OCI-LY1 (cell line): ENCODE measurements at regions not wholly inside any gene's neighbourhood (a gene's known extent, or its start where the extent isn't known, plus 50 kb on each side); places are given as distances from the start of the nearest gene placed in this dataset.

Experiments
- H2AFZ ChIP-seq: fragments of 200-600 bp; sonication (generic), shearing (Covaris generic); 2 replicates; pipeline ENCODE4 v1.6.0; 2014; ENCODE audit warnings: antibody characterized with exemption, mild to moderate bottlenecking, low read length
- H3F3A ChIP-seq: fragments of 200-600 bp; sonication (generic), shearing (Covaris generic); 2 replicates; pipeline ENCODE4 v1.6.0; 2014; ENCODE audit warnings: mild to moderate bottlenecking, antibody characterized with exemption, low read length, moderate library complexity; ENCODE audit not compliant: insufficient read depth
- H3K27ac ChIP-seq: fragments of 200-600 bp; sonication (generic); 2 replicates; pipeline ENCODE4 v1.5.1; 2014; ENCODE audit warnings: low read length, mixed run types, mild to moderate bottlenecking, low read depth; ENCODE audit not compliant: poor library complexity, severe bottlenecking
- H3K27me3 ChIP-seq: fragments of 200-600 bp; sonication (generic); 2 replicates; pipeline ENCODE4 v1.6.0; 2014; ENCODE audit warnings: antibody characterized with exemption, mild to moderate bottlenecking, low read length, moderate library complexity; ENCODE audit not compliant: insufficient read depth
- H3K36me3 ChIP-seq: fragments of 200-600 bp; sonication (generic); 2 replicates; pipeline ENCODE4 v1.6.1; 2014; ENCODE audit warnings: mild to moderate bottlenecking, antibody characterized with exemption, low read length, moderate library complexity, mixed read lengths; ENCODE audit not compliant: insufficient read depth
- H3K4me1 ChIP-seq: fragments of 200-600 bp; sonication (generic); 2 replicates; pipeline ENCODE4 v1.5.1; 2014; ENCODE audit warnings: mild to moderate bottlenecking, low read length, moderate library complexity; ENCODE audit not compliant: insufficient read depth, severe bottlenecking
- H3K4me2 ChIP-seq: fragments of 200-600 bp; sonication (generic), shearing (Covaris generic); 2 replicates; pipeline ENCODE4 v1.6.1; 2014; ENCODE audit warnings: low read length
- H3K4me3 ChIP-seq: fragments of 200-600 bp; sonication (generic); 2 replicates; pipeline ENCODE4 v1.5.1; 2014; ENCODE audit warnings: low read length, low read depth, mild to moderate bottlenecking, mixed read lengths; ENCODE audit not compliant: poor library complexity, severe bottlenecking
- H3K79me2 ChIP-seq: fragments of 200-600 bp; shearing (Covaris generic); 2 replicates; pipeline ENCODE4 v1.6.1; 2016; ENCODE audit warnings: mixed run types, low read length, mixed read lengths; ENCODE audit not compliant: insufficient read depth
- H3K9ac ChIP-seq: fragments of 200-600 bp; sonication (generic), shearing (Covaris generic); 2 replicates; pipeline ENCODE4 v1.6.1; 2014; ENCODE audit warnings: mild to moderate bottlenecking, low read length, mixed read lengths
- H3K9me2 ChIP-seq: fragments of 200-600 bp; sonication (generic), shearing (Covaris generic); 2 replicates; pipeline ENCODE4 v1.6.1; 2014; ENCODE audit warnings: low read depth, mild to moderate bottlenecking, low read length, mixed read lengths
- H3K9me3 ChIP-seq: fragments of 200-600 bp; shearing (Covaris generic); 2 replicates; pipeline ENCODE4 v1.6.1; 2014; ENCODE audit warnings: low read length, mixed read lengths
- H4K20me1 ChIP-seq: fragments of 200-600 bp; sonication (generic), shearing (Covaris generic); 2 replicates; pipeline ENCODE4 v1.6.0; 2016; ENCODE audit warnings: mild to moderate bottlenecking, low read length; ENCODE audit not compliant: insufficient read depth
- EZH2 ChIP-seq: fragments of 200-600 bp; sonication (generic), shearing (Covaris generic); IDR thresholded peaks from 2 replicates; pipeline ENCODE4 v1.8.0; 2017; ENCODE audit warnings: borderline replicate concordance, mixed run types, mild to moderate bottlenecking, antibody characterized with exemption, low read length, moderate library complexity, mixed read lengths
- TF ChIP-seq, protein P1 (sequence below): fragments of 200-600 bp; sonication (generic), shearing (Covaris generic); IDR thresholded peaks from 2 replicates; pipeline ENCODE4 v1.5.1; 2017; ENCODE audit warnings: mild to moderate bottlenecking, antibody characterized with exemption, low read length, moderate library complexity, mixed read lengths

DNA sequence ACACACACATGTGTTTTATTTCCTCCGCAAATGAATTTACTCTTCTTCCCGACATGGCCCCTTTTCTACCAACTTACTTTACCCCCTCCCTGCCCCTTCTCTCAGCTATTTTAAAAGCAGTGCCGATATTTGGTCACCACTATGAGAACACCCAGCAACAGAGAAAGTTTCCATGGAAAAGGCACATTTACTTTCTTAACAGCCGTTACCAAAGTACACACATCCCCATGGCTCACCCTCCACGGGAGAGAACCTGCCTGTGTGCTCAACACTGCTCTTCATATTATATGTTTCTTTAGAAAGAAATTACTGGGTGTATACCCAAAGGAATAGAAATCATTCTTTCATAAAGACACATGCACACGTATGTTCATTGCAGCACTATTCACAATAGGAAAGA lies 714.4 kb downstream of the DCDC2C start:
- no peak overlapping the region for H3K9ac ChIP-seq
- H2AFZ ChIP-seq = no peak overlapping the region
- no peaks in the 10 kb centered on the region for H3K4me1 ChIP-seq
- H3K27me3 ChIP-seq = no peaks in the 10 kb centered on the region
- H3K79me2 ChIP-seq = no peaks in the 10 kb centered on the region
- H3K9me2 ChIP-seq = no peaks in the 10 kb centered on the region
- H3K4me3 ChIP-seq = no peak overlapping the region
- H4K20me1 ChIP-seq = no peaks in the 10 kb centered on the region
- no peak for TF ChIP-seq EZH2
- TF ChIP-seq, protein P1, sequence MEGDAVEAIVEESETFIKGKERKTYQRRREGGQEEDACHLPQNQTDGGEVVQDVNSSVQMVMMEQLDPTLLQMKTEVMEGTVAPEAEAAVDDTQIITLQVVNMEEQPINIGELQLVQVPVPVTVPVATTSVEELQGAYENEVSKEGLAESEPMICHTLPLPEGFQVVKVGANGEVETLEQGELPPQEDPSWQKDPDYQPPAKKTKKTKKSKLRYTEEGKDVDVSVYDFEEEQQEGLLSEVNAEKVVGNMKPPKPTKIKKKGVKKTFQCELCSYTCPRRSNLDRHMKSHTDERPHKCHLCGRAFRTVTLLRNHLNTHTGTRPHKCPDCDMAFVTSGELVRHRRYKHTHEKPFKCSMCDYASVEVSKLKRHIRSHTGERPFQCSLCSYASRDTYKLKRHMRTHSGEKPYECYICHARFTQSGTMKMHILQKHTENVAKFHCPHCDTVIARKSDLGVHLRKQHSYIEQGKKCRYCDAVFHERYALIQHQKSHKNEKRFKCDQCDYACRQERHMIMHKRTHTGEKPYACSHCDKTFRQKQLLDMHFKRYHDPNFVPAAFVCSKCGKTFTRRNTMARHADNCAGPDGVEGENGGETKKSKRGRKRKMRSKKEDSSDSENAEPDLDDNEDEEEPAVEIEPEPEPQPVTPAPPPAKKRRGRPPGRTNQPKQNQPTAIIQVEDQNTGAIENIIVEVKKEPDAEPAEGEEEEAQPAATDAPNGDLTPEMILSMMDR = no peak
- no peaks in the 10 kb centered on the region for H3F3A ChIP-seq
- no peaks in the 10 kb centered on the region for H3K9me3 ChIP-seq
- no peaks in the 10 kb centered on the region for H3K36me3 ChIP-seq
- H3K27ac ChIP-seq = no peak overlapping the region
- no peak overlapping the region for H3K4me2 ChIP-seq

DNA sequence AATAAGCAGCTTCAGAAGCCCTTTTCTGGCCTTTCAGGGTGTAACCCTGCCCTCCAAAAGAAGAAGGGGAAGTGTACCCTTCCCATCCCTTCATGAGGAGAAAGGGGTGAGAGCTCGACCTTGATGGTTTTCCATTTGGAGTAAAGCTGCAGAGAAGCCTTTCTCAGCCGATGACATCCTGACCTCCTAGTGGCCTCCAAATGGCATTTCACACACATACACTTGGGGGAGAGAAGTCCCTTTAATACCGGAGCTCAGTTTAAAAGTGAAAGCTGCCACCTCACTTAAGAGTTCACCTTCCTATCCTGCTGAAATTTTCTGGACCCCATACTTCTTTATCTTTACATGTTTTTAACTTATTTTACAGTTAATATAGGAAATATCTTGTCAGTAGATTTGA lies 716.7 kb downstream of the DCDC2C start:
- Histone ChIP-seq H3K4me2 (no peak overlapping the region), H3F3A (no peaks in the 10 kb centered on the region), H3K9ac (no peak overlapping the region), H3K27ac (no peak overlapping the region), H3K4me1 (no peaks in the 10 kb centered on the region), H4K20me1 (no peaks in the 10 kb centered on the region), H3K27me3 (0 out of 2 replicates have a peak, but pooled peaks cover 2% of the 10 kb centered on the region), H3K9me3 (no peaks in the 10 kb centered on the region), H2AFZ (no peak overlapping the region), H3K79me2 (no peaks in the 10 kb centered on the region), H3K9me2 (no peaks in the 10 kb centered on the region), H3K36me3 (no peaks in the 10 kb centered on the region), H3K4me3 (no peak overlapping the region)
- TF ChIP-seq, protein P1 = no peak
- no peak for TF ChIP-seq EZH2

DNA sequence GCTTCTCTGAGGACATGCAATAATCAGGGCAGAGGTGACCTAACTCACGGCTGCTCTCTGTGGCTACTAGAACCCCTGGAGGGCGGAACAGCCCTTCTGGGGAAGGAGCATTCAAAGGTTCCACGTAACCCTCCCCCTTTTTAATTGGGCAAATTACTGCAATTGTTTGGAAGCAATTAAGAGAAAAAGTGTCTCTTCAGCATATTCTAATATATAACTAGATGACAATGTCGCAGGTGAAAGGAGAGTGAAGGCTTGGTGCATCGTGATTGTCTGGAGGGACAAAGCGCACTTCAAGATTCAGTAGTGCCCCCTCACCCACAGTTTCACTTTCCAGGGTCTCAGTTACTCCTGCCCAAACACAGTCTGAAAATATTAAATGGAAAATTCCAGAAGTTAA lies 720.8 kb downstream of the DCDC2C start:
- H3F3A ChIP-seq = no peaks in the 10 kb centered on the region
- H3K4me2 ChIP-seq = no peak overlapping the region
- no peaks in the 10 kb centered on the region for H3K36me3 ChIP-seq
- H3K79me2 ChIP-seq = no peaks in the 10 kb centered on the region
- no peaks in the 10 kb centered on the region for H3K9me2 ChIP-seq
- H3K9ac ChIP-seq = no peak overlapping the region
- H3K27me3 ChIP-seq = 0 out of 2 replicates have a peak, but pooled peaks cover 2% of the 10 kb centered on the region
- no peak overlapping the region for H3K27ac ChIP-seq
- no peak overlapping the region for H3K4me3 ChIP-seq
- H3K9me3 ChIP-seq = no peaks in the 10 kb centered on the region
- H4K20me1 ChIP-seq = no peaks in the 10 kb centered on the region
- no peak for TF ChIP-seq EZH2
- TF ChIP-seq, protein P1 = no peak
- no peaks in the 10 kb centered on the region for H3K4me1 ChIP-seq
- no peak overlapping the region for H2AFZ ChIP-seq
